Breast epithelium (tissue), 4 donors: ENCODE measurements at regions not wholly inside any gene's neighbourhood (a gene's known extent, or its start where the extent isn't known, plus 50 kb on each side); places are given as distances from the start of the nearest gene placed in this dataset.

Experiments used
- DNase-seq, 2 donors: peaks; one replicate each; pipeline ENCODE4 v3.0.0-alpha.2; 2019; ENCODE audit warnings: low spot score in 2 of 2
- H3K27ac ChIP-seq, 2 donors: fragments of 200-600 bp; sonication (generic) in 1 of 2; one replicate each; pipeline ENCODE4 v1.5.1; 2016 to 2019; ENCODE audit warnings: mild to moderate bottlenecking in 1 of 2
- H3K27me3 ChIP-seq, 2 donors: fragments of 200-600 bp; sonication (generic) in 1 of 2; one replicate each; pipeline versions ENCODE4 v1.5.1 to v1.6.0; 2017 to 2019; ENCODE audit warnings: control low read depth in 1 of 2, mild to moderate bottlenecking in 1 of 2
- H3K36me3 ChIP-seq: fragments of 200-600 bp; one replicate; pipeline ENCODE4 v1.5.1; 2019
- H3K4me1 ChIP-seq, 2 donors: fragments of 200-600 bp; sonication (generic); one replicate each; pipeline ENCODE4 v1.5.1; 2016 to 2019; ENCODE audit warnings: control low read depth in 1 of 2
- H3K4me3 ChIP-seq, 3 donors: fragments of 200-600 bp; sonication (generic); 1 replicate in 2 of 3; 2 replicates in 1 of 3; pipeline ENCODE4 v1.5.1; 2016 to 2019; ENCODE audit warnings: mild to moderate bottlenecking in 3 of 3, moderate library complexity in 2 of 3
- H3K9me3 ChIP-seq, 2 donors: fragments of 200-600 bp; sonication (generic) in 1 of 2; one replicate each; pipeline ENCODE4 v1.5.1; 2016 to 2019; ENCODE audit warnings: control low read depth in 1 of 2
- CTCF ChIP-seq, 3 donors: fragments of 450-650 bp; IDR thresholded peaks; one replicate each; pipeline ENCODE4 v1.5.1; 2016 to 2017; ENCODE audit warnings: antibody characterized with exemption in 3 of 3, mild to moderate bottlenecking in 3 of 3, moderate library complexity in 3 of 3
- POLR2A ChIP-seq: fragments of 450-650 bp; IDR thresholded peaks from one replicate; pipeline ENCODE4 v1.6.1; 2016; ENCODE audit warnings: antibody characterized with exemption, mild to moderate bottlenecking, moderate library complexity
- POLR2AphosphoS5 ChIP-seq, 3 donors: sonication (generic); formaldehyde crosslinking; IDR thresholded peaks; one replicate each; pipeline ENCODE4 v1.6.1; 2017; ENCODE audit warnings: antibody characterized with exemption in 3 of 3
- intact Hi-C: fragments of 100-400 bp; cut with DNase I; formaldehyde crosslinking; loops from one replicate; pipeline ENCODE4 v1.15.1; 2023; ENCODE audit warnings: low total_unique reads

- DNase-seq, result no peak
- Histone ChIP-seq H3K4me3 (no peak overlapping the region), H3K9me3 (no peaks in the 10 kb centered on the region), H3K27ac (no peak overlapping the region), H3K4me1 (no peaks in the 10 kb centered on the region), H3K27me3 (no peaks in the 10 kb centered on the region), H3K36me3 (no peaks in the 10 kb centered on the region)
- TF ChIP-seq POLR2A (no peak), CTCF (IDR thresholded peaks at IDR 0.05) (no peak)
- intact Hi-C loops, result no loop called here
These were observed 288.4 kb upstream of the PCSK5 start for GRCh38 chr9:75602060-75602459.

GRCh38 chr9:75604661-75605060, 285.8 kb upstream of the PCSK5 start:
- TF ChIP-seq POLR2AphosphoS5 (IDR thresholded peaks at IDR 0.05) (no peak), CTCF (IDR thresholded peaks at IDR 0.05) (no peak), POLR2A (no peak)

GRCh38 chr9:75607521-75607920, 283.0 kb upstream of the PCSK5 start:
- no peaks in the 10 kb centered on the region for H3K27me3 ChIP-seq
- H3K4me1 ChIP-seq, result no peaks in the 10 kb centered on the region
- H3K9me3 ChIP-seq, result no peaks in the 10 kb centered on the region
- TF ChIP-seq POLR2AphosphoS5 (IDR thresholded peaks at IDR 0.05) (no peak), POLR2A (no peak), CTCF (IDR thresholded peaks at IDR 0.05) (no peak)
- intact Hi-C loops, result no loop called here
- no peak for DNase-seq
- H3K4me3 ChIP-seq, result no peak overlapping the region
- no peak overlapping the region for H3K27ac ChIP-seq
- no peaks in the 10 kb centered on the region for H3K36me3 ChIP-seq

More at GRCh38 chr9:75604661-75605060, 285.8 kb upstream of the PCSK5 start:
- Histone ChIP-seq H3K9me3 (no peaks in the 10 kb centered on the region), H3K36me3 (no peaks in the 10 kb centered on the region), H3K4me1 (no peaks in the 10 kb centered on the region), H3K27ac (no peak overlapping the region), H3K27me3 (no peaks in the 10 kb centered on the region), H3K4me3 (no peak overlapping the region)
- intact Hi-C loops, result no loop called here
- no peak for DNase-seq

- intact Hi-C loops, result no loop called here
- no peaks in the 10 kb centered on the region for H3K27me3 ChIP-seq
- no peak overlapping the region for H3K27ac ChIP-seq
- H3K4me3 ChIP-seq, result no peak overlapping the region
- no peak for DNase-seq
- no peaks in the 10 kb centered on the region for H3K9me3 ChIP-seq
- no peaks in the 10 kb centered on the region for H3K4me1 ChIP-seq
- no peaks in the 10 kb centered on the region for H3K36me3 ChIP-seq
- no peak for TF ChIP-seq POLR2A
- no peak for TF ChIP-seq CTCF (IDR thresholded peaks at IDR 0.05)
- no peak for TF ChIP-seq POLR2AphosphoS5 (IDR thresholded peaks at IDR 0.05)
These were observed 281.1 kb upstream of the PCSK5 start for GRCh38 chr9:75609401-75609800.

GRCh38 chr9:75610246-75610645, 280.2 kb upstream of the PCSK5 start:
- Histone ChIP-seq H3K9me3 (no peaks in the 10 kb centered on the region), H3K36me3 (no peaks in the 10 kb centered on the region), H3K4me1 (no peaks in the 10 kb centered on the region), H3K4me3 (no peak overlapping the region), H3K27ac (no peak overlapping the region), H3K27me3 (no peaks in the 10 kb centered on the region)
- intact Hi-C loops, result no loop called here
- TF ChIP-seq POLR2A (no peak), POLR2AphosphoS5 (IDR thresholded peaks at IDR 0.05) (no peak), CTCF (IDR thresholded peaks at IDR 0.05) (no peak)
- no peak for DNase-seq
